SK-N-SH treated with all-trans-retinoic acid at 6 μM for 48 hours (cell line): ENCODE measurements at regions not wholly inside any gene's neighbourhood (a gene's known extent, or its start where the extent isn't known, plus 50 kb on each side); places are given as distances from the start of the nearest gene placed in this dataset.

ENCODE experiments used
- ESRRG ChIP-seq: fragments of 250-450 bp; sonication (Bioruptor Pico); IDR thresholded peaks from 2 replicates; pipeline ENCODE4 v1.6.1; 2021; ENCODE audit warnings: mild to moderate bottlenecking
- PPARA ChIP-seq: fragments of 250-450 bp; sonication (Bioruptor Pico); IDR thresholded peaks from 2 replicates; pipeline ENCODE4 v1.5.0; 2020; ENCODE audit warnings: mild to moderate bottlenecking, borderline replicate concordance
- RARB ChIP-seq: fragments of 250-450 bp; sonication (Bioruptor Pico); IDR thresholded peaks from 2 replicates; pipeline ENCODE4 v1.8.0; 2021; ENCODE audit warnings: mild to moderate bottlenecking, moderate library complexity
- SNAI2 ChIP-seq: fragments of 250-450 bp; sonication (Bioruptor Pico); IDR thresholded peaks from 2 replicates; pipeline ENCODE4 v1.5.0; 2020; ENCODE audit warnings: mild to moderate bottlenecking, moderate library complexity
- TCF4 ChIP-seq: fragments of 250-450 bp; sonication (Bioruptor Pico); IDR thresholded peaks from 2 replicates; pipeline ENCODE4 v1.8.0; 2021; ENCODE audit warnings: mild to moderate bottlenecking, moderate library complexity, borderline replicate concordance
- TOX ChIP-seq: fragments of 250-450 bp; sonication (Bioruptor Pico); IDR thresholded peaks from 2 replicates; pipeline ENCODE4 v1.8.0; 2021; ENCODE audit warnings: mild to moderate bottlenecking, moderate library complexity, borderline replicate concordance
- ZC3H10 ChIP-seq: fragments of 250-450 bp; sonication (Bioruptor Pico); IDR thresholded peaks from 2 replicates; pipeline ENCODE4 v1.5.1; 2021; ENCODE audit warnings: mild to moderate bottlenecking, moderate library complexity
- ZFP30 ChIP-seq: fragments of 450-650 bp; formaldehyde crosslinking; IDR thresholded peaks from 2 replicates; pipeline ENCODE4 v1.5.0; 2022; ENCODE audit warnings: mild to moderate bottlenecking, moderate library complexity
- ZNF565 ChIP-seq: fragments of 450-650 bp; formaldehyde crosslinking; conservative IDR thresholded peaks from 2 replicates; pipeline ENCODE4 v1.5.0; 2020; ENCODE audit warnings: low read depth, mild to moderate bottlenecking, moderate library complexity
- ZNF70 ChIP-seq: fragments of 450-650 bp; formaldehyde crosslinking; IDR thresholded peaks from 2 replicates; pipeline ENCODE4 v1.5.0; 2020; ENCODE audit warnings: mild to moderate bottlenecking, moderate library complexity
- ZNF8 ChIP-seq: fragments of 450-650 bp; formaldehyde crosslinking; IDR thresholded peaks from 2 replicates; pipeline ENCODE4 v1.5.0; 2020; ENCODE audit warnings: mild to moderate bottlenecking, moderate library complexity
- TF ChIP-seq, protein P1 (sequence below): fragments of 250-450 bp; sonication (Bioruptor Pico); IDR thresholded peaks from 2 replicates; pipeline ENCODE4 v1.8.0; 2020; ENCODE audit warnings: mild to moderate bottlenecking, moderate library complexity, borderline replicate concordance
- TF ChIP-seq, protein P2 (sequence below): fragments of 250-450 bp; sonication (Bioruptor Pico); IDR thresholded peaks from 2 replicates; pipeline ENCODE4 v1.5.1; 2020; ENCODE audit warnings: low read depth, mild to moderate bottlenecking, moderate library complexity
- TF ChIP-seq, protein P3 (sequence below): fragments of 250-450 bp; sonication (Bioruptor Pico); IDR thresholded peaks from 2 replicates; pipeline ENCODE4 v1.5.1; 2021; ENCODE audit warnings: mild to moderate bottlenecking, moderate library complexity

DNA sequence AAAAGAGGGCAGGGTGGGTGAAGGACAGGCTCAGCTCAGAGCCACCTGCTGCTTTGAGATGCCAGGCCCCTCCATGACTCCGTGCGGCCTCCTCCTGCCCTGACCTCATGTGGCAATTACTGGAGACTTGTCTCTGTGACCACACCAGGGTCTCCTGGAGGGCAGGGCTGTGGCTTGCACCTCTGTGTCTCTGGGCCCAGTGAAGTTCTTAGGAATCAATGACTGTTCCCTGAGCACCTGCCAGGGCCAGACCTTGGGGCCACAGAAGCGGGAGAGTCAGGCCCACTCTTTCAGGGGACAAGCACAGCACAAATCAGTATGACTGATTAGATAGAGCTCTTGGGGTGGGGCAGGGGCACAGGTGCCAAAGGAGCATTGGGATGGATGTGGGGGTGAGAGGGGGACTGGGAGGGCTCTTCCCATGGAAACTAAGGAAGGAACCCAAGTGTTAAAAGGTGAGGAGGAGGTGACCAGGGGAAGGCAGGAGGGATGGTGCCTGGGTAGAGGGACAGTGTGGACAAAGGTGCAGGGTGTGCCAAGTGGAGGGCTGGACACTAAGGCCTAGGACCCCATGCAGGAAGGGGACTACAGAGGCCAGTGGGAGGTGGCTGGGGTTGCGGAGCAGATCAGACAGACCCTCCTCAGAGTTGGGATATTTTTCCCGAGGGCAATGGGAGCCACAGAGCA, 77.3 kb upstream of the SHISAL1 start:
- TF ChIP-seq ZFP30, result no peak
- TF ChIP-seq, protein P1, sequence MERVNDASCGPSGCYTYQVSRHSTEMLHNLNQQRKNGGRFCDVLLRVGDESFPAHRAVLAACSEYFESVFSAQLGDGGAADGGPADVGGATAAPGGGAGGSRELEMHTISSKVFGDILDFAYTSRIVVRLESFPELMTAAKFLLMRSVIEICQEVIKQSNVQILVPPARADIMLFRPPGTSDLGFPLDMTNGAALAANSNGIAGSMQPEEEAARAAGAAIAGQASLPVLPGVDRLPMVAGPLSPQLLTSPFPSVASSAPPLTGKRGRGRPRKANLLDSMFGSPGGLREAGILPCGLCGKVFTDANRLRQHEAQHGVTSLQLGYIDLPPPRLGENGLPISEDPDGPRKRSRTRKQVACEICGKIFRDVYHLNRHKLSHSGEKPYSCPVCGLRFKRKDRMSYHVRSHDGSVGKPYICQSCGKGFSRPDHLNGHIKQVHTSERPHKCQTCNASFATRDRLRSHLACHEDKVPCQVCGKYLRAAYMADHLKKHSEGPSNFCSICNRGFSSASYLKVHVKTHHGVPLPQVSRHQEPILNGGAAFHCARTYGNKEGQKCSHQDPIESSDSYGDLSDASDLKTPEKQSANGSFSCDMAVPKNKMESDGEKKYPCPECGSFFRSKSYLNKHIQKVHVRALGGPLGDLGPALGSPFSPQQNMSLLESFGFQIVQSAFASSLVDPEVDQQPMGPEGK, result no peak
- no peak for TF ChIP-seq ESRRG (CRISPR knock-in tag)
- no peak for TF ChIP-seq PPARA
- no peak for TF ChIP-seq SNAI2 (CRISPR knock-in tag)
- TF ChIP-seq RARB (CRISPR knock-in tag), result no peak
- TF ChIP-seq TCF4, result no peak
- no peak for TF ChIP-seq ZC3H10 (CRISPR knock-in tag)
- TF ChIP-seq ZNF70 (CRISPR knock-in tag), result no peak
- no peak for TF ChIP-seq ZNF8 (CRISPR knock-in tag)
- TF ChIP-seq, protein P2, sequence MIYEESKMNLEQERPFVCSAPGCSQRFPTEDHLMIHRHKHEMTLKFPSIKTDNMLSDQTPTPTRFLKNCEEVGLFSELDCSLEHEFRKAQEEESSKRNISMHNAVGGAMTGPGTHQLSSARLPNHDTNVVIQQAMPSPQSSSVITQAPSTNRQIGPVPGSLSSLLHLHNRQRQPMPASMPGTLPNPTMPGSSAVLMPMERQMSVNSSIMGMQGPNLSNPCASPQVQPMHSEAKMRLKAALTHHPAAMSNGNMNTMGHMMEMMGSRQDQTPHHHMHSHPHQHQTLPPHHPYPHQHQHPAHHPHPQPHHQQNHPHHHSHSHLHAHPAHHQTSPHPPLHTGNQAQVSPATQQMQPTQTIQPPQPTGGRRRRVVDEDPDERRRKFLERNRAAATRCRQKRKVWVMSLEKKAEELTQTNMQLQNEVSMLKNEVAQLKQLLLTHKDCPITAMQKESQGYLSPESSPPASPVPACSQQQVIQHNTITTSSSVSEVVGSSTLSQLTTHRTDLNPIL (CRISPR knock-in tag), result no peak
- no peak for TF ChIP-seq TOX (CRISPR knock-in tag)
- TF ChIP-seq ZNF565 (CRISPR knock-in tag), result no peak
- TF ChIP-seq, protein P3, sequence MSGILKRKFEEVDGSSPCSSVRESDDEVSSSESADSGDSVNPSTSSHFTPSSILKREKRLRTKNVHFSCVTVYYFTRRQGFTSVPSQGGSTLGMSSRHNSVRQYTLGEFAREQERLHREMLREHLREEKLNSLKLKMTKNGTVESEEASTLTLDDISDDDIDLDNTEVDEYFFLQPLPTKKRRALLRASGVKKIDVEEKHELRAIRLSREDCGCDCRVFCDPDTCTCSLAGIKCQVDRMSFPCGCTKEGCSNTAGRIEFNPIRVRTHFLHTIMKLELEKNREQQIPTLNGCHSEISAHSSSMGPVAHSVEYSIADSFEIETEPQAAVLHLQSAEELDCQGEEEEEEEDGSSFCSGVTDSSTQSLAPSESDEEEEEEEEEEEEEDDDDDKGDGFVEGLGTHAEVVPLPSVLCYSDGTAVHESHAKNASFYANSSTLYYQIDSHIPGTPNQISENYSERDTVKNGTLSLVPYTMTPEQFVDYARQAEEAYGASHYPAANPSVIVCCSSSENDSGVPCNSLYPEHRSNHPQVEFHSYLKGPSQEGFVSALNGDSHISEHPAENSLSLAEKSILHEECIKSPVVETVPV (CRISPR knock-in tag), result no peak
